ENCODE measurements at regions not wholly inside any gene's neighbourhood (a gene's known extent, or its start where the extent isn't known, plus 50 kb on each side); places are given as distances from the start of the nearest gene placed in this dataset.

DNA sequence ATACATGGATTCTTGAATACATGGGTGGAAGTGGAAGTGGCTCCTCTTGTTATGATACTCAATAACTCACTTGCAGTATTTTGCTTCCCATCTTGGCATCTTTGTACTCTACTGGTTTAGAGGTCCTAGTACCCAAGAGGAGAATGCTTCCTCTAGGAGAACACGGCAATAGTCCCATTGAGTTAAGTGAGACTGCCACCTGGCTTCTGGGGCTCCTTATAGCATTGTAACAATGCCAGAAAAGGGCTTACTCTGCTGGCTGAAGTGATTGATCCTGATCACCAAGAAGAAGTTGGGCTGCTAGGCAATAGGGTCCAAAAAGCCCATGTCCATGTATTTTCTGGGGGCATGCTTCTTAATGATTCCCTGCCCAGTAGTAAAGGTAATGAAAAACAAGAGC, 627.6 kb upstream of the SGCD start:
- Histone ChIP-seq H3K27me3 (ENCODE audit: insufficient read depth, low read length) (no peaks in the 10 kb centered on the region), H3K4me1 (ENCODE audit: control insufficient read depth in 1 of 2, insufficient read depth in 2 of 2, low read length in 2 of 2) (no peaks in the 10 kb centered on the region), H2AFZ (ENCODE audit: low read depth, low read length, poor library complexity, severe bottlenecking) (no peak overlapping the region), H3K4me3 (replicated peaks in 1 of 2; ENCODE audit: low read depth in 1 of 2, low read length in 2 of 2) (no peak overlapping the region), H3K36me3 (ENCODE audit: control insufficient read depth in 1 of 2, insufficient read depth in 2 of 2, low read length in 2 of 2) (no peaks in the 10 kb centered on the region), H4K20me1 (ENCODE audit: insufficient read depth) (no peaks in the 10 kb centered on the region), H3K9me2 (ENCODE audit: insufficient read depth) (no peaks in the 10 kb centered on the region), H3K9ac (ENCODE audit: low read length) (no peak overlapping the region), H3K4me2 (ENCODE audit: low read length) (no peak overlapping the region), H3K79me2 (ENCODE audit: insufficient read depth, low read length) (no peaks in the 10 kb centered on the region), H3K9me3 (ENCODE audit: control insufficient read depth in 1 of 2, insufficient read depth in 1 of 2, low read depth in 1 of 2, low read length in 2 of 2) (peaks cover 3 to 5% of the 10 kb centered on the region in 2 experiments; a peak in 2 of 4 replicates), H3K27ac (ENCODE audit: low read depth, low read length) (no peak overlapping the region)
- ATAC-seq: no peak
- no peak for DNase-seq (ENCODE audit: low read depth, low spot score)
- no TSS peak for BruUV-seq (replicated peaks)
- RAD21 ChIA-PET (ENCODE audit: low non-redundant PET in 1 of 2, low total read pairs in 2 of 2, uncharacterized antibody in 2 of 2, unreplicated experiment in 2 of 2): no interaction called here
- POLR2A ChIA-PET: no interaction called here
- no peak for TF ChIP-seq EGR1 (IDR thresholded peaks at IDR 0.05; ENCODE audit: low read depth)
- TF ChIP-seq, protein P1, sequence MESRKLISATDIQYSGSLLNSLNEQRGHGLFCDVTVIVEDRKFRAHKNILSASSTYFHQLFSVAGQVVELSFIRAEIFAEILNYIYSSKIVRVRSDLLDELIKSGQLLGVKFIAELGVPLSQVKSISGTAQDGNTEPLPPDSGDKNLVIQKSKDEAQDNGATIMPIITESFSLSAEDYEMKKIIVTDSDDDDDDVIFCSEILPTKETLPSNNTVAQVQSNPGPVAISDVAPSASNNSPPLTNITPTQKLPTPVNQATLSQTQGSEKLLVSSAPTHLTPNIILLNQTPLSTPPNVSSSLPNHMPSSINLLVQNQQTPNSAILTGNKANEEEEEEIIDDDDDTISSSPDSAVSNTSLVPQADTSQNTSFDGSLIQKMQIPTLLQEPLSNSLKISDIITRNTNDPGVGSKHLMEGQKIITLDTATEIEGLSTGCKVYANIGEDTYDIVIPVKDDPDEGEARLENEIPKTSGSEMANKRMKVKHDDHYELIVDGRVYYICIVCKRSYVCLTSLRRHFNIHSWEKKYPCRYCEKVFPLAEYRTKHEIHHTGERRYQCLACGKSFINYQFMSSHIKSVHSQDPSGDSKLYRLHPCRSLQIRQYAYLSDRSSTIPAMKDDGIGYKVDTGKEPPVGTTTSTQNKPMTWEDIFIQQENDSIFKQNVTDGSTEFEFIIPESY (IDR thresholded peaks at IDR 0.05; ENCODE audit: extremely low read depth, insufficient replicate concordance, low read length): no peak
- no peak for TF ChIP-seq SP1 (IDR thresholded peaks at IDR 0.05; ENCODE audit: low read depth)
- TF ChIP-seq RAD21 (IDR thresholded peaks at IDR 0.05; ENCODE audit: low read depth): no peak
- TF ChIP-seq, protein P2, sequence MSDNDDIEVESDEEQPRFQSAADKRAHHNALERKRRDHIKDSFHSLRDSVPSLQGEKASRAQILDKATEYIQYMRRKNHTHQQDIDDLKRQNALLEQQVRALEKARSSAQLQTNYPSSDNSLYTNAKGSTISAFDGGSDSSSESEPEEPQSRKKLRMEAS (IDR thresholded peaks at IDR 0.05): no peak
- TF ChIP-seq, protein P3, sequence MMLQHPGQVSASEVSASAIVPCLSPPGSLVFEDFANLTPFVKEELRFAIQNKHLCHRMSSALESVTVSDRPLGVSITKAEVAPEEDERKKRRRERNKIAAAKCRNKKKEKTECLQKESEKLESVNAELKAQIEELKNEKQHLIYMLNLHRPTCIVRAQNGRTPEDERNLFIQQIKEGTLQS (IDR thresholded peaks at IDR 0.05): no peak
- TF ChIP-seq, protein P4, sequence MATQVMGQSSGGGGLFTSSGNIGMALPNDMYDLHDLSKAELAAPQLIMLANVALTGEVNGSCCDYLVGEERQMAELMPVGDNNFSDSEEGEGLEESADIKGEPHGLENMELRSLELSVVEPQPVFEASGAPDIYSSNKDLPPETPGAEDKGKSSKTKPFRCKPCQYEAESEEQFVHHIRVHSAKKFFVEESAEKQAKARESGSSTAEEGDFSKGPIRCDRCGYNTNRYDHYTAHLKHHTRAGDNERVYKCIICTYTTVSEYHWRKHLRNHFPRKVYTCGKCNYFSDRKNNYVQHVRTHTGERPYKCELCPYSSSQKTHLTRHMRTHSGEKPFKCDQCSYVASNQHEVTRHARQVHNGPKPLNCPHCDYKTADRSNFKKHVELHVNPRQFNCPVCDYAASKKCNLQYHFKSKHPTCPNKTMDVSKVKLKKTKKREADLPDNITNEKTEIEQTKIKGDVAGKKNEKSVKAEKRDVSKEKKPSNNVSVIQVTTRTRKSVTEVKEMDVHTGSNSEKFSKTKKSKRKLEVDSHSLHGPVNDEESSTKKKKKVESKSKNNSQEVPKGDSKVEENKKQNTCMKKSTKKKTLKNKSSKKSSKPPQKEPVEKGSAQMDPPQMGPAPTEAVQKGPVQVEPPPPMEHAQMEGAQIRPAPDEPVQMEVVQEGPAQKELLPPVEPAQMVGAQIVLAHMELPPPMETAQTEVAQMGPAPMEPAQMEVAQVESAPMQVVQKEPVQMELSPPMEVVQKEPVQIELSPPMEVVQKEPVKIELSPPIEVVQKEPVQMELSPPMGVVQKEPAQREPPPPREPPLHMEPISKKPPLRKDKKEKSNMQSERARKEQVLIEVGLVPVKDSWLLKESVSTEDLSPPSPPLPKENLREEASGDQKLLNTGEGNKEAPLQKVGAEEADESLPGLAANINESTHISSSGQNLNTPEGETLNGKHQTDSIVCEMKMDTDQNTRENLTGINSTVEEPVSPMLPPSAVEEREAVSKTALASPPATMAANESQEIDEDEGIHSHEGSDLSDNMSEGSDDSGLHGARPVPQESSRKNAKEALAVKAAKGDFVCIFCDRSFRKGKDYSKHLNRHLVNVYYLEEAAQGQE (IDR thresholded peaks at IDR 0.05; ENCODE audit: low read depth): no peak
- TF ChIP-seq CEBPB (IDR thresholded peaks at IDR 0.05; ENCODE audit: low read depth): no peak
- CTCF ChIA-PET: no interaction called here
- intact Hi-C loops (cut with micrococcal nuclease): no loop called here
